Activated B cell treated with CpG ODN at 0.5 μM for 24 hours (primary cell): ENCODE measurements at regions not wholly inside any gene's neighbourhood (a gene's known extent, or its start where the extent isn't known, plus 50 kb on each side); places are given as distances from the start of the nearest gene placed in this dataset.

Experiments
- ATAC-seq: fragments of 200-7000 bp; cut with Tn5 transposase; one replicate; pipeline ENCODE4 v1.10.0; 2021; ENCODE audit warnings: low read depth, mild to moderate bottlenecking, moderate library complexity
- CTCF ChIA-PET: fragments of 350-600 bp; sonication (Branson Sonifier 250); formaldehyde crosslinking; loops from one replicate; lab custom pipeline; 2021; ENCODE audit warnings: antibody characterized with exemption; lab: Charles Lee
- POLR2A ChIA-PET: fragments of 350-600 bp; sonication (Branson Sonifier 250); formaldehyde crosslinking; loops from one replicate; lab custom pipeline; 2021; ENCODE audit warnings: antibody characterized with exemption; lab: Charles Lee
- DNase-seq: peaks from one replicate; pipeline ENCODE4 v3.0.0; 2022
- H3K27ac Mint-ChIP-seq: one replicate; pipeline ENCODE4 v1.8.0; 2020; ENCODE audit warnings: mixed read lengths
- H3K27me3 Mint-ChIP-seq: one replicate; pipeline ENCODE4 v1.8.0; 2021; ENCODE audit warnings: mixed read lengths
- H3K36me3 Mint-ChIP-seq: one replicate; pipeline ENCODE4 v1.8.0; 2021; ENCODE audit warnings: low read depth, mixed read lengths
- H3K4me1 Mint-ChIP-seq: one replicate; pipeline ENCODE4 v1.8.0; 2021; ENCODE audit warnings: mixed read lengths
- H3K4me3 Mint-ChIP-seq: one replicate; pipeline ENCODE4 v1.8.0; 2020; ENCODE audit warnings: mild to moderate bottlenecking, mixed read lengths
- H3K9me3 Mint-ChIP-seq: one replicate; pipeline ENCODE4 v1.8.0; 2020; ENCODE audit warnings: mixed read lengths
- intact Hi-C: fragments of 100-400 bp; cut with micrococcal nuclease; formaldehyde crosslinking; loops from one replicate; pipeline ENCODE4 v1.15.1; 2024
- TF ChIP-seq, protein P1 (sequence below): fragments of 200-600 bp; IDR thresholded peaks from one replicate; pipeline ENCODE4 v1.8.0; 2022; ENCODE audit warnings: antibody characterized with exemption, mild to moderate bottlenecking

DNA sequence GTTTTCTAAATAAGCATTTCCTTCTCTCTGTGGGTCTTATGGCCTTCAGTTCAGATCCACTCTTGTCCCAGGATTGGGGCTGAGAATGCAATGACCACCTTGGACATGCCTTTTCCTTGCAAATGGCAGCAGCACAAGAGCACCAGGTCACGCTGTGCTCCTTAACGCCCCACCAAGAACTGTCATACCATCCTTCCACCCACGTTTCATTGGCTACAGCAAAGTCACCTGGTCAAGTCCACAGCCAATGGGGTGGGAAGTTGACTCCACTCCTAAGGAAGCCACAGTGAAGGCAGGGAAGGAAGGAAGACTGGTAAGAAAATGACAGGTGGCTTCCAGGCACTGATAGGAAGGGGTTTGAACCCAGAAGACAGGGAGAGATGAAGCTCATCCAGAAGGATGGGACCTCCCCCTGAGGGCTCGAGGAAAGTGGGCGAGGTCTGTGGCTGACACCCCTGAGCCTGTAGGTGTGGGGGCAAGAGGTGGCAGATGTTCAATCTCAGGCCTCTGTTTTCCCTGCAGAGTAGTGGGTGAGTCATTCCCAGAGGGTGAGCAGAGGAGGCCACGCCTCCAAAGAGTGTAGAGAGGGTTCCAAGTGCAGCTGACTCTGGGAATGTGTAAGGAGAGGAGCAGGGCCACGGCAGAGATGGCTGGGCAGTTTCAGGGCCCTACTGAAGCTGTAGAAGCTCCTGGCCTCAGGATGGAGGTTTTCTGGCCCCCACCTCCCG is 113.5 kb upstream of the VRK1 start:
- ChIA-PET CTCF (no interaction called here), POLR2A (no interaction called here)
- intact Hi-C loops: no loop called here
- Mint-ChIP-seq H3K27me3 (peaks cover 12% of the 10 kb centered on the region), H3K36me3 (no peaks in the 10 kb centered on the region), H3K4me1 (no peaks in the 10 kb centered on the region), H3K27ac (no peak overlapping the region), H3K4me3 (no peak overlapping the region), H3K9me3 (peaks cover 3% of the 10 kb centered on the region)
- TF ChIP-seq, protein P1, sequence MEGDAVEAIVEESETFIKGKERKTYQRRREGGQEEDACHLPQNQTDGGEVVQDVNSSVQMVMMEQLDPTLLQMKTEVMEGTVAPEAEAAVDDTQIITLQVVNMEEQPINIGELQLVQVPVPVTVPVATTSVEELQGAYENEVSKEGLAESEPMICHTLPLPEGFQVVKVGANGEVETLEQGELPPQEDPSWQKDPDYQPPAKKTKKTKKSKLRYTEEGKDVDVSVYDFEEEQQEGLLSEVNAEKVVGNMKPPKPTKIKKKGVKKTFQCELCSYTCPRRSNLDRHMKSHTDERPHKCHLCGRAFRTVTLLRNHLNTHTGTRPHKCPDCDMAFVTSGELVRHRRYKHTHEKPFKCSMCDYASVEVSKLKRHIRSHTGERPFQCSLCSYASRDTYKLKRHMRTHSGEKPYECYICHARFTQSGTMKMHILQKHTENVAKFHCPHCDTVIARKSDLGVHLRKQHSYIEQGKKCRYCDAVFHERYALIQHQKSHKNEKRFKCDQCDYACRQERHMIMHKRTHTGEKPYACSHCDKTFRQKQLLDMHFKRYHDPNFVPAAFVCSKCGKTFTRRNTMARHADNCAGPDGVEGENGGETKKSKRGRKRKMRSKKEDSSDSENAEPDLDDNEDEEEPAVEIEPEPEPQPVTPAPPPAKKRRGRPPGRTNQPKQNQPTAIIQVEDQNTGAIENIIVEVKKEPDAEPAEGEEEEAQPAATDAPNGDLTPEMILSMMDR: no peak
- ATAC-seq: no peak
- DNase-seq: no peak

DNA sequence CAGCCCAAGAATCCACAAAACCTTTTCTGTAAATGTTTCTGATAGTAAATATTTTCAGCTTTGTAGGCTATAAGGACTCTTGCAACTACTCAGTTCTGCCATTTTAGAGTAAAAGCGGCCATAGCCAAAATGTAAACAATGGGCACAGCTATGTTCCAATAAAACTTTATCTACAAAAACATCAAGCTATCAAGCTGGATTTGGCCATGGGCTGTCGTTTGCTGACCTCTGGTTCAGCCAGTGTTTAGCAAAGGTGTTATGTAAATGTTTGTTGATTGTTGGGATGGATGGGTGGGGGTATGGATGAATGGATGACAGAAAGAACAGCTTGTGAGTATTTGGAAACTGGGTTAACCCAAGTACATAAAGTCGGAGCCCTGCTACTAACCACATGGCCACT is 111.1 kb upstream of the VRK1 start:
- CTCF ChIA-PET: no interaction called here
- intact Hi-C loops: no loop called here
- no peak overlapping the region for H3K27ac Mint-ChIP-seq
- peaks cover 5% of the 10 kb centered on the region for H3K27me3 Mint-ChIP-seq
- no peak overlapping the region for H3K4me3 Mint-ChIP-seq
- TF ChIP-seq, protein P1: no peak
- H3K36me3 Mint-ChIP-seq: no peaks in the 10 kb centered on the region
- ATAC-seq (no peak), DNase-seq (no peak)
- H3K4me1 Mint-ChIP-seq: no peaks in the 10 kb centered on the region
- POLR2A ChIA-PET: no interaction called here
- H3K9me3 Mint-ChIP-seq: peaks cover 3% of the 10 kb centered on the region

DNA sequence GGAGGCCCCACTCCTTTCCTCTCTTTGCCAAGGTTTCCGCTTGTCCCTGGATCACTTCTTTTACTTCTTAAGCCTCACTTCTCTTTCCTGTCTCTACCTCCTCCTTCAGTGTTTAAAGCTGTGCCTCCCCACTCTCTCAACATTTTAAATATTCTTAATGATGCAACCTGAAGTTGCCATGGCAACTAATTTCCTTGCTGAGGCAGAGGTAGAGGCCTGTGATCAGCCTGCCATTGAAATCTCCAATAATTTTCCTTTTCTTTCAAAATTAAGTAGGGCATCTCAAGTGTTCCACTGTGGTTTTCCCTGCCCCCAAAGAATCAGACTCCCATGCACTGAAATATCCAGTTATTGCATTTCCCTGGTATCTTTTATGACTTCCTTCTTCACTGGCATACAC is 108.6 kb upstream of the VRK1 start:
- H3K9me3 Mint-ChIP-seq: peaks cover 3% of the 10 kb centered on the region
- POLR2A ChIA-PET: no interaction called here
- TF ChIP-seq, protein P1: no peak

DNA sequence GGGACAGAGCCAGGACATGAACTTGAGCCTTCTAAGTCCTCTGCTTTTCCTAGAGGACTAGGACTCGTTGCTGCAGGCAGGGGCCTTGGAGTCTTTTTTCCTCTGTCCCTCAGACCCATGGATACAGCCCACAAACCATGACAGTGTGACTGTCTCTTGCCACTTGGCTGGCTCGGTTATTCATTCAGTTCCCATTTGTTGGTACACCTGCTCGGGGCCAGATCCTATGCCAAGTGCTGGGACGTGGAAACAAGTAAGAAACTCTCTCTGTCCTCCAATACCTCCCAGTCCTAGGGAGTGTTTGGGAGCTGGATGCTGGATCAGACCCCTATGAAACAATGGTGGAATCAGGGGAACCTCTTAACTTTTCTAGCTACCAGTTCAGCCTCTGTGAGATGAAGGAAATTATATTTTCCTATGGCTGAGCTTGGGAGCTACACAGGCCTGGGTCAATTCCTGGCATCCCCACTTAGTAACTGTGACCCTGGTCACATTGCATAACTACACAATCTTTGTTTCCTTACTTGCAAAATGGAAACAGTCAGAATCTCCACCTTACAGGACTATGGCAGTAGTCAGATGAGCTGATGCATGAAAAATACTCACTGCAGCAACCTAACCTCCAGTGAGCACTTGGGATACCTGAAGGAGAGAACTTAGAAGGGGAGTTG is 106.3 kb upstream of the VRK1 start:
- H3K9me3 Mint-ChIP-seq: peaks cover 2% of the 10 kb centered on the region
- H3K27me3 Mint-ChIP-seq: peaks cover 2% of the 10 kb centered on the region
- H3K36me3 Mint-ChIP-seq: no peaks in the 10 kb centered on the region
- intact Hi-C loops: no loop called here
- ChIA-PET POLR2A (no interaction called here), CTCF (no interaction called here)
- ATAC-seq (no peak), DNase-seq (no peak)
- H3K4me1 Mint-ChIP-seq: no peaks in the 10 kb centered on the region
- no peak overlapping the region for H3K4me3 Mint-ChIP-seq
- TF ChIP-seq, protein P1: no peak
- no peak overlapping the region for H3K27ac Mint-ChIP-seq

More for the DNA sequence above, 108.6 kb upstream of the VRK1 start:
- ATAC-seq (no peak), DNase-seq (no peak)
- Mint-ChIP-seq H3K4me1 (no peaks in the 10 kb centered on the region), H3K27ac (no peak overlapping the region), H3K27me3 (peaks cover 2% of the 10 kb centered on the region), H3K4me3 (no peak overlapping the region), H3K36me3 (no peaks in the 10 kb centered on the region)
- CTCF ChIA-PET: no interaction called here
- intact Hi-C loops: no loop called here

DNA sequence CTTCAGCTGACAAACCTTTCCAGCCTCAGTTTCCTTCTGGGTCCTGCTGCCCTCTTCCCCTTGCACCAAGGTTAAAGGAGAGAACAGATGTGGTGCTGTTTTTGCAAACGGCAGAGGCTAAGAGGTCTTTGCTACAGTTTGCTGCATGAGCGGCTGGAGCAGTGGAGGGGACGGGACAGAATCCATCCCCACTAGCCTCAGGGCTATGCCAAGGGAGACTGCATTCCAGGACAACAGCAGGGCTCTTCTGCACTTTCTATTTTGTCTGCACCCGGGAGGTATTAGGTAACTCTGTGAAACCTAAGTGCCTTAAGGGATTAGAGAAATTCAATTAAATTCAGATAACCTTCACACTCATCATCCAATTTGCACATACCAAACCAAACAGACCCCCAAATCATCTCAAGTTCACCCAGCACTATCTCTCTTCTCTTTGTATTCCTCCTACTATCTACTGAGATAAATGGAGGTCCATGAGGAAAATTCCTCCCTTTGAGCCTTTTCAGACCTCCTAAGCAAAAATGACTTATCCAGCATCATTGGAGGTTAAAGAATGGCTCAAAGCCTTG is 103.8 kb upstream of the VRK1 start:
- TF ChIP-seq, protein P1: no peak
- no peaks in the 10 kb centered on the region for H3K4me1 Mint-ChIP-seq
- intact Hi-C loops: no loop called here
- H3K27me3 Mint-ChIP-seq: no peaks in the 10 kb centered on the region
- ChIA-PET POLR2A (no interaction called here), CTCF (no interaction called here)
- DNase-seq: no peak
- H3K36me3 Mint-ChIP-seq: no peaks in the 10 kb centered on the region
- no peak for ATAC-seq
- H3K27ac Mint-ChIP-seq: no peak overlapping the region
- no peaks in the 10 kb centered on the region for H3K9me3 Mint-ChIP-seq
- H3K4me3 Mint-ChIP-seq: no peak overlapping the region
